Spinal cord (tissue), 9 donors: ENCODE measurements at regions not wholly inside any gene's neighbourhood (a gene's known extent, or its start where the extent isn't known, plus 50 kb on each side); places are given as distances from the start of the nearest gene placed in this dataset.
A peak's percentile ranks its signal among the peaks of the same experiment; 100 is the strongest.

Experiments used
- DNase-seq, 6 donors: peaks; one replicate each; pipeline versions ENCODE4 v3.0.0 to v3.0.0-alpha.2; 2013 to 2015; ENCODE audit warnings: low spot score in 6 of 6, low read depth in 4 of 6
- H3K27ac ChIP-seq: one replicate; pipeline ENCODE4 v1.5.1; 2013; ENCODE audit warnings: low read depth, low read length, control low read depth
- H3K27me3 ChIP-seq: one replicate; pipeline ENCODE4 v1.6.1; 2013; ENCODE audit warnings: low read length; ENCODE audit not compliant: control insufficient read depth, insufficient read depth
- H3K36me3 ChIP-seq: one replicate; pipeline ENCODE4 v1.6.1; 2013; ENCODE audit warnings: low read length; ENCODE audit not compliant: control insufficient read depth, insufficient read depth
- H3K4me1 ChIP-seq: one replicate; pipeline ENCODE4 v1.6.1; 2013; ENCODE audit warnings: low read length; ENCODE audit not compliant: control insufficient read depth, insufficient read depth
- H3K4me3 ChIP-seq: one replicate; pipeline ENCODE4 v1.5.1; 2013; ENCODE audit warnings: low read depth, low read length, control low read depth
- H3K9me3 ChIP-seq: one replicate; pipeline ENCODE4 v1.6.1; 2013; ENCODE audit warnings: low read length; ENCODE audit not compliant: control insufficient read depth, insufficient read depth
- WGBS: methylation state at CpG from one replicate; pipeline ENCODE4 v1.1.5; 2013; ENCODE audit warnings: missing lambda C conversion rate; ENCODE audit not compliant: insufficient coverage; 5-methylcytosine and 5-hydroxymethylcytosine counted together
- donor health status: healthy.

DNA sequence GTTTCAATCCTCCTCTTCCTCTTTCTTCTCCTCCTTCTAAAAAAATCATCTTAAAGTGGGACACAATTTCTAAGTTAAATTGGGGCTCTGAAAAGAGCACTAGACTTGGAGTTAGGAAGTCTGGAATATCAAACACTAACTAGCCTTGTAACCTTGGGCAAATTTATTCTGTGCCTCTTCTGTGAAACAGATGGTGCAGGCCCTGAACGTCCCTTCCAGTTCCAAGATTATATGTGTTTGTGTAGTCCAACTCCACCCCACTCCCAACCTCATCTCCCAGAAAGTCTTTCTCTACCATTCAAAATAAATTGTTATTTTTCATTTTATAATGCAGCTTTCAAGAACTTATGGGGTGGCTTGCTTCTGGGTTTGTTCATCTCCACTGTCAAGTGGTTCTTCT, 630.0 kb downstream of the LMO4 start:
- H3K27me3 ChIP-seq: no peaks in the 10 kb centered on the region
- H3K4me1 ChIP-seq: no peaks in the 10 kb centered on the region
- H3K27ac ChIP-seq: no peak overlapping the region
- H3K9me3 ChIP-seq: no peaks in the 10 kb centered on the region
- no CpG with 5 or more reads among the region's 1 CpG for WGBS
- peak in 1 of 6 donors; percentile 23 for DNase-seq
- H3K36me3 ChIP-seq: no peaks in the 10 kb centered on the region
- H3K4me3 ChIP-seq: no peak overlapping the region

DNA sequence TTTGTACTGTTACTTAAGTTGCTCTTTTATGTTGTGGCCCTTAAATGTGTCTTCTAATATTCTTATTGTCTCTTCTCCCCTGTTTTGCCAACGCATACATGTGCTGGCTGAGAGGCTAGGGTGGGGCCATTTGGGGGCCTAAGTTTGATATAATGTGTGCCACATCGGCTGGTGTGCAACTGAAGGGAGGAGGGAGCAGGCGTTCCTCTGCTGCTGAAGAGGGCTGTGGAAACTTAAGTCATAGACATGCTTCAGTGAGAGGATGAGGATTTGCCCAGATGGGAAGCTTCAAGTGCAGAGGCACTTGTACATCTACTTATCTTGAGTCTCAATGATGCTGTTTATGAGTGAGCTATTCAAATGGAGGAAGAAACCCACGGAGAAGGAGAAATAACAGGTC, 630.6 kb downstream of the LMO4 start:
- H3K4me1 ChIP-seq: no peaks in the 10 kb centered on the region
- no peaks in the 10 kb centered on the region for H3K36me3 ChIP-seq
- no peaks in the 10 kb centered on the region for H3K9me3 ChIP-seq
- no peaks in the 10 kb centered on the region for H3K27me3 ChIP-seq
- H3K4me3 ChIP-seq: no peak overlapping the region
- 80% methylated on average over 3 of the region's 4 CpGs for WGBS
- H3K27ac ChIP-seq: no peak overlapping the region
- DNase-seq: no peak

DNA sequence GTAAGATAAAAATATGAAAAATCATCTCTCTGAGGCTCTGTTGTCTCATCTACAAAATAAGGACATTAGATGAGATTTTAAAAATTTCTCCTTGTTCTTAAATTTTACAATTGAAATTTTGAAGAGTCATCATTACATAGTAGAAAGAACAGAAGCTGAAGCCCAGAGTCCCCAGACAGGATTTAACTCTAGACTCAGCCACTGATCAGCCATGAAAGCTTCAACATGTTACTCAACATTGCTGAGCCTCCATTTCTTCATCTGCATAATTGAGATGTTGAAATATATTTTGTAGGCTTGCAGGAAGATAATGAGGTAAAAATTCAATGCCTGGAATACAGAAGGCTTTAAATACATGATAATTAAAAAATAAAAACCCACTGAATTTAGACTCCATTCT, 633.3 kb downstream of the LMO4 start:
- no peaks in the 10 kb centered on the region for H3K4me1 ChIP-seq
- H3K27me3 ChIP-seq: no peaks in the 10 kb centered on the region
- no peak overlapping the region for H3K27ac ChIP-seq
- no peaks in the 10 kb centered on the region for H3K9me3 ChIP-seq
- no peak for DNase-seq
- H3K4me3 ChIP-seq: no peak overlapping the region
- no peaks in the 10 kb centered on the region for H3K36me3 ChIP-seq

DNA sequence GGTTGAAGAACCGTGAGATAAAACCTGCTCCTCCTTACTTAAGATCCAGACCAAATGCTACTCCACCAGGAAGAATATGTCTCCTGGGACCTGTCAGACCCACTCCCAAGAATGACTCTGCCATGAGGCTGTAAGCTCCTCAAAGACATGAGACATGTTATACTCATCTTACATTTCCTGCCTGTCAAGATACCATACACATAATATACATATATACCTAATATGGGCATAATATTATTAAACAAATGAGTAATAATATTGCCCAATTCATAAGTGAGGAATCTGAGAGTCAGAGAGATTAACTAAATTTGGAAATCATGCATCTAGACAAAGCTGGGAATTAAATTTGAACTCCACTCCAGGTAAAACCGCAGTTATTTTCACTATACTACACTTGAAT, 634.9 kb downstream of the LMO4 start:
- Histone ChIP-seq H3K4me1 (peaks cover 5% of the 10 kb centered on the region), H3K9me3 (no peaks in the 10 kb centered on the region), H3K27me3 (no peaks in the 10 kb centered on the region), H3K27ac (no peak overlapping the region), H3K4me3 (no peak overlapping the region), H3K36me3 (no peaks in the 10 kb centered on the region)
- no peak for DNase-seq
- no CpG with 5 or more reads among the region's 2 CpGs for WGBS

DNA sequence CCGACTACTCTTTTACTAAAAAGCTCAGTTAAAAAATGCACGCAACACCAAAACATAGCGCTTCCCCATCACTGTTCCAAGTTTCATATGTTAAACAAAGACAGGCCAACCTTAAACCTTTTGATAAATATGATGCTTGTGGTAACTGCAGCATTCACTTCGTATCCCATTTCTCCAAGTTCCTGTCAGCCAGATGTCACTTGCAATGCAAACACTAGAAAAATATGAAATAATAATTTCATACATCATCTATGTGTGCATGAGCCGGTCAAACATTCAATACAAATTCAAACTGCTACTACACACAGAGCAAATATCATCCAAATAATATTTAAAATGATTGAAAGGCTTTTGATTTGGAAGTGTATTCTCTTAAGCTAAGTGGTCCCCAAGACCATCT, 636.5 kb downstream of the LMO4 start:
- no peaks in the 10 kb centered on the region for H3K9me3 ChIP-seq
- no CpG with 5 or more reads among the region's 5 CpGs for WGBS
- no peaks in the 10 kb centered on the region for H3K36me3 ChIP-seq
- no peaks in the 10 kb centered on the region for H3K27me3 ChIP-seq
- peaks cover 8% of the 10 kb centered on the region for H3K4me1 ChIP-seq
- no peak overlapping the region for H3K27ac ChIP-seq
- H3K4me3 ChIP-seq: no peak overlapping the region
- DNase-seq: no peak

DNA sequence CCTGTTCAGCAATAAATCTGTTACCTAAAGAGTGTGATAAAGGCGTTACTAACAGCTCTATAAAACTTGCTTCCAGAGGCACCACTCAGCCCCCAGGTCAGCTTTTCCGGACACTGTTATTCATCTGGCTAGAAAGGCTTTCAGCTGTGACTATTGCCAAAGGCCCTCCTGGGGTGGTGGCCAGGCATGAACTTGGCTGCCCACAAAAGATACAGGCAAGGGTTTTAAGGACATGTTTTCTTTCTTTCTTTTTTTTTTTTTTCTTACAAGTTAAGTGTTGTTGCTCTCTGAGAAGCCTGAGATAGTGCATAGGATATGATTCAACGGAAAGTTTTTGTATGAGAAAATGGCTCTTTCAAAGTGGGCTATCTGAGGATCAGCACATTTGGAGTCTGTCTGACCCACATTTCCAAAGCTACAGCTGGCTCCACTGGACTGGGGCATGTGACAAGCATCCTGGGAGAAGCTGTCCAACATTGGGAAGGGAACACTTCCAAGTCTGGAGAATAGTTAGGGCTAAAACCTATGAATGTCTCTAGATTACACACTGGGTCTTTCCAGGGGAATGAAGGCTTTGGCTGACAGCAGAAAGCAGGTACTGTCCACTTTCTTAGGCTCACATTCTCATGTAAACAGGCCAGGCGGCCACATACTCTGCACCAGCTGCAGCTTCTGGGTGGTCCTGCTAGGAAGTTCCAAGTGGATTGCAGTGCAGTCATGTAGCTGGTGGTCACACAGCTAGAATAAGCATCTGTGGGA, 639.7 kb downstream of the LMO4 start:
- DNase-seq: peak in 3 of 6 donors; percentile 12 to 75 (median 20)
- Histone ChIP-seq H3K36me3 (no peaks in the 10 kb centered on the region), H3K4me1 (peaks cover 8% of the 10 kb centered on the region), H3K27me3 (no peaks in the 10 kb centered on the region), H3K27ac (peak overlapping the region; percentile 66), H3K4me3 (no peak overlapping the region), H3K9me3 (no peaks in the 10 kb centered on the region)
- WGBS: 61% methylated on average over 2 of the region's 4 CpGs

DNA sequence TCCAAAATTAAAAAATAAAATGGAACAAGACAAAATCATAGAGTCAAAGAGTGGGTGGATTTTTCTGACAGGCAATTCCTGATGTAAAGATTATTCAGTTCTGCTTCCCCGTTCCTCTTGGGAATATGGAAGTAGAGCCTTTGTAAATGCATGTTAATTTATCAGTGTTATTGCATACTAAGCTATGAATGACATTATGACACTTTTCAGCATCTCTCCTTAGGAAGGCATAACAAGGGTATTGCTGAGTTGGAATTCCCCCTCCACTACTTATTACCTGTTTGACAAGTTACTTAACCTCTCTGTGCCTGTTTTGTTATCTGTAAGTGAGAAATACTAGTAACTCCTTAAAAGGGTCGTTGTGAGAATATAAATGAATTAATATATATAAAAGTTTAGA, 640.4 kb downstream of the LMO4 start:
- no CpG with 5 or more reads among the region's 2 CpGs for WGBS
- peak overlapping the region; percentile 66 for H3K27ac ChIP-seq
- no peaks in the 10 kb centered on the region for H3K27me3 ChIP-seq
- no peak for DNase-seq
- H3K4me1 ChIP-seq: peaks cover 8% of the 10 kb centered on the region
- no peaks in the 10 kb centered on the region for H3K36me3 ChIP-seq
- no peak overlapping the region for H3K4me3 ChIP-seq
- no peaks in the 10 kb centered on the region for H3K9me3 ChIP-seq

DNA sequence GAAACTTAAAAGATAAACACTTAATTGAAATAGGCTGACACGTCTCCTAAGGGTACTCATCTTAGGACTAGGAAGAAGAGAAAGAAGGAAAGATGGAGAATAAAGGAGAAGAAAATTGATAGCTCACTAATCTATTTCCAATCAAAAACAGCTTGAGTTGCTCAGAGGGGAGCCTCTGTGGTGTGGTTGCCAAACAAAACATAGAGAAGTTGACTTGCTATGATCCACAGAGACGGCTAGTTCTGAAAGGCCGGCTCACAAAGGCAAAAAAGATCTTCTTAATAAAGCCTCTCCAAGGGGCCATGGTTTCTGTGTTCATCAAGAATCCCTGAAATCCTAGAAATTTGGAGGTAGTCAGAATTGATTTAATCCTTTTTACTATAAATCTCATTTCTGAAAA, 644.1 kb downstream of the LMO4 start:
- peaks cover 8% of the 10 kb centered on the region for H3K4me1 ChIP-seq
- H3K27ac ChIP-seq: no peak overlapping the region
- H3K27me3 ChIP-seq: no peaks in the 10 kb centered on the region
- no peaks in the 10 kb centered on the region for H3K9me3 ChIP-seq
- DNase-seq: no peak
- H3K36me3 ChIP-seq: no peaks in the 10 kb centered on the region
- H3K4me3 ChIP-seq: no peak overlapping the region
- WGBS: no CpG with 5 or more reads among the region's 3 CpGs

DNA sequence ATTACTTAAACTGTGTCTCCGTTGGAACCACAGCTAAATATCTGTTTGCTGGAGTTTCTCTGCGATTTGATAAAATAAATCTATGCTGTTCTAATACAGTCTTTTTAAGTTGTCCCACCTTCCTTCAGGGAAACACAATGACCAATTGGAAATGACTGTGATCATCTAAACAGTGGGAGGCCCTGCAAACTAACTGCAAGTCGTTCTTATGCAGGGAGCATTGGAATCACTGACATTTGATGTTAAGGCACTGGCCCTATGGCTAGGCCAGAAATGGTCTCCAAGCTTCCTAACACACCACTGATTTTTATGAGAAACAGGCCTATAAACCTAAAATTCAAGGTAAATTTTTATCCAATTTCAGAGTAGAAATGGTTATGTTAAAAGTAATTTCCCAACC, 645.2 kb downstream of the LMO4 start:
- no peaks in the 10 kb centered on the region for H3K9me3 ChIP-seq
- H3K27me3 ChIP-seq: no peaks in the 10 kb centered on the region
- H3K4me1 ChIP-seq: no peaks in the 10 kb centered on the region
- no peak overlapping the region for H3K27ac ChIP-seq
- H3K4me3 ChIP-seq: no peak overlapping the region
- DNase-seq: no peak
- WGBS: no CpG with 5 or more reads among the region's 3 CpGs
- no peaks in the 10 kb centered on the region for H3K36me3 ChIP-seq

DNA sequence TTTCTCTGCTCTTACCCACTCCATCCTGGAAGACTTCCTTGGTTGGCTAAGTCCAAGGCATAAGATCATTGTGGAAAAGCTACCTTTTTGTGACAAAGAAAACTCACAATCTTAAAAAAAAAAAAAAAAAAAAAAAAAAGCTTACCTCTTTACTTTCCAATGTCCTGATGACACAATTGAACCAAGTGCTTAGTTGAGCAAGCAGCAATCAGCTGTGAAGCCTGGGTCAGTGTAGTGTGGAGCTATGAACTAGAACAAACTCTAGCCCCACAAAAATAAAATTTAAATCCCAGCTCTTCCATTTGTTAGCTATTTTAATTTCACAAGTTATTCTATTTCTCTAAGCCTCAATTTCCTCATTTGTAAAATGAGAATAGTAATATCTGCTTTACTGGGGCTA, 647.6 kb downstream of the LMO4 start:
- H3K4me3 ChIP-seq: no peak overlapping the region
- no peaks in the 10 kb centered on the region for H3K36me3 ChIP-seq
- no peak overlapping the region for H3K27ac ChIP-seq
- DNase-seq: no peak
- no peaks in the 10 kb centered on the region for H3K27me3 ChIP-seq
- no peaks in the 10 kb centered on the region for H3K4me1 ChIP-seq
- no peaks in the 10 kb centered on the region for H3K9me3 ChIP-seq
